Suprapubic skin (tissue), 4 donors: ENCODE measurements at regions not wholly inside any gene's neighbourhood (a gene's known extent, or its start where the extent isn't known, plus 50 kb on each side); places are given as distances from the start of the nearest gene placed in this dataset.

ENCODE experiments used
- DNase-seq, 2 donors: peaks; one replicate each; pipeline ENCODE4 v3.0.0-alpha.2; 2019; ENCODE audit warnings: low spot score in 2 of 2
- H3K27ac ChIP-seq: fragments of 200-600 bp; sonication (generic); one replicate; pipeline ENCODE4 v1.5.1; 2019
- H3K27me3 ChIP-seq: fragments of 200-600 bp; sonication (generic); one replicate; pipeline ENCODE4 v1.5.1; 2019
- H3K36me3 ChIP-seq: fragments of 200-600 bp; sonication (generic); one replicate; pipeline ENCODE4 v1.5.1; 2019
- H3K4me1 ChIP-seq: fragments of 200-600 bp; sonication (generic); one replicate; pipeline ENCODE4 v1.5.1; 2019
- H3K4me3 ChIP-seq: fragments of 200-600 bp; sonication (generic); one replicate; pipeline ENCODE4 v1.5.1; 2019; ENCODE audit warnings: mild to moderate bottlenecking
- H3K9me3 ChIP-seq: fragments of 200-600 bp; sonication (generic); one replicate; pipeline ENCODE4 v1.5.1; 2019
- EP300 ChIP-seq: sonication (generic); formaldehyde crosslinking; IDR thresholded peaks from one replicate; pipeline ENCODE4 v1.6.1; 2017; ENCODE audit warnings: antibody characterized with exemption
- POLR2A ChIP-seq, 2 donors: fragments of 450-650 bp; IDR thresholded peaks; one replicate each; pipeline ENCODE4 v1.6.1; 2017; ENCODE audit warnings: antibody characterized with exemption in 2 of 2, mild to moderate bottlenecking in 2 of 2, moderate library complexity in 2 of 2
- POLR2AphosphoS5 ChIP-seq, 3 donors: sonication (generic); formaldehyde crosslinking; IDR thresholded peaks; one replicate each; pipeline ENCODE4 v1.6.1; 2017; ENCODE audit warnings: antibody characterized with exemption in 3 of 3
- WGBS: methylation state at CpG from one replicate; pipeline ENCODE4 v1.1.5; 2018; 5-methylcytosine and 5-hydroxymethylcytosine counted together
- TF ChIP-seq, protein P1 (sequence below), 2 donors: fragments of 200-600 bp in 1 of 2; fragments of 450-650 bp in 1 of 2; sonication (generic) in 1 of 2; IDR thresholded peaks; one replicate each; pipeline ENCODE4 v1.5.1; 2016 to 2019; ENCODE audit warnings: antibody characterized with exemption in 2 of 2, mild to moderate bottlenecking in 1 of 2, moderate library complexity in 1 of 2

DNA sequence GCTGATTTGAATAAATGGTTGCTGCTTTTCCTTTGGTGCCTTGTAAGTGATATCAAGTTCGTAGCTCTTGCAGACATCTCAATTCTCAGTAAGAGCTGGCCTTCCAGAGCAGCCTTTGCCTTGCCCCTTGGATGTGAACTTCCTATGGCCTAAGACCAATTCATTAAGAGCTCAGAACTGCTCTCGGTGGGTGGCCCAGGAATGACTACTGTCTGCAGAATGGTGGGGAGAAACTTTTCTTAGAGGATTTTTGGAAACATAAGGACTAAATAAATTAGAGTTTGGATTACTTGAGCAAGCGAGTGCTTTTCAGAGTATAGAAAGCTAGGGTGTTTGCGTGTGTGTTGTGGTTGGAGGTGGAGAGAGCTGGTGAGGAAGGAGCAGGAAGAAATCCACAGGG lies 306.4 kb upstream of the TBX3 start:
- no peak overlapping the region for H3K27ac ChIP-seq
- no peak for DNase-seq
- no peak overlapping the region for H3K4me3 ChIP-seq
- H3K9me3 ChIP-seq, result no peaks in the 10 kb centered on the region
- no peaks in the 10 kb centered on the region for H3K4me1 ChIP-seq
- 92% methylated on average over 4 of the region's 4 CpGs for whole genome bisulfite sequencing
- H3K36me3 ChIP-seq, result no peaks in the 10 kb centered on the region
- no peaks in the 10 kb centered on the region for H3K27me3 ChIP-seq
- TF ChIP-seq POLR2AphosphoS5 (IDR thresholded peaks at IDR 0.05) (no peak), POLR2A (IDR thresholded peaks at IDR 0.05) (no peak), EP300 (no peak)
- TF ChIP-seq, protein P1, sequence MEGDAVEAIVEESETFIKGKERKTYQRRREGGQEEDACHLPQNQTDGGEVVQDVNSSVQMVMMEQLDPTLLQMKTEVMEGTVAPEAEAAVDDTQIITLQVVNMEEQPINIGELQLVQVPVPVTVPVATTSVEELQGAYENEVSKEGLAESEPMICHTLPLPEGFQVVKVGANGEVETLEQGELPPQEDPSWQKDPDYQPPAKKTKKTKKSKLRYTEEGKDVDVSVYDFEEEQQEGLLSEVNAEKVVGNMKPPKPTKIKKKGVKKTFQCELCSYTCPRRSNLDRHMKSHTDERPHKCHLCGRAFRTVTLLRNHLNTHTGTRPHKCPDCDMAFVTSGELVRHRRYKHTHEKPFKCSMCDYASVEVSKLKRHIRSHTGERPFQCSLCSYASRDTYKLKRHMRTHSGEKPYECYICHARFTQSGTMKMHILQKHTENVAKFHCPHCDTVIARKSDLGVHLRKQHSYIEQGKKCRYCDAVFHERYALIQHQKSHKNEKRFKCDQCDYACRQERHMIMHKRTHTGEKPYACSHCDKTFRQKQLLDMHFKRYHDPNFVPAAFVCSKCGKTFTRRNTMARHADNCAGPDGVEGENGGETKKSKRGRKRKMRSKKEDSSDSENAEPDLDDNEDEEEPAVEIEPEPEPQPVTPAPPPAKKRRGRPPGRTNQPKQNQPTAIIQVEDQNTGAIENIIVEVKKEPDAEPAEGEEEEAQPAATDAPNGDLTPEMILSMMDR (IDR thresholded peaks at IDR 0.05), result no peak

DNA sequence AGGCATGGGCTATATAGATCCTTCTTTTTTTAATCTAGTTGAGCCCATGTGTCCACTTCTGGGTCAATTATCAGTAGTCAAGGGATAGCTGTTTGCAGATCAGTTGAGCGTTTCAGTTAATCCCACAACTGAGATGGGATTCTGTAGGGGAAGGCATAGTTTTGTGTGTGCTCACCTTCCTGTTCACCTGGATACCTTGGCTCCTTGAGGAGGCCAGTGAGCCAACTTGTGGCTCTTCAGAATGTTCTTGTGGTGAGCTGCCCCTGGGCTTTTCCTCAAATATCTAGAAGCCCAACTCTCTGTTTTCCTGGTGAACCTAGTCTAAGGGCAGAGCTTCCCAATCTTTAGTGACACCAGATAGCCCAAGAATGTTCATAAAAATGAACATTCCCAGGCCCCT lies 302.9 kb upstream of the TBX3 start:
- no peaks in the 10 kb centered on the region for H3K27me3 ChIP-seq
- H3K9me3 ChIP-seq, result no peaks in the 10 kb centered on the region
- WGBS, result 95% methylated on average over 1 of the region's 1 CpG
- H3K27ac ChIP-seq, result no peak overlapping the region
- H3K4me1 ChIP-seq, result no peaks in the 10 kb centered on the region
- TF ChIP-seq POLR2A (IDR thresholded peaks at IDR 0.05) (no peak), POLR2AphosphoS5 (IDR thresholded peaks at IDR 0.05) (no peak), EP300 (no peak)
- TF ChIP-seq, protein P1 (IDR thresholded peaks at IDR 0.05), result no peak
- H3K36me3 ChIP-seq, result no peaks in the 10 kb centered on the region
- DNase-seq, result no peak
- no peak overlapping the region for H3K4me3 ChIP-seq

DNA sequence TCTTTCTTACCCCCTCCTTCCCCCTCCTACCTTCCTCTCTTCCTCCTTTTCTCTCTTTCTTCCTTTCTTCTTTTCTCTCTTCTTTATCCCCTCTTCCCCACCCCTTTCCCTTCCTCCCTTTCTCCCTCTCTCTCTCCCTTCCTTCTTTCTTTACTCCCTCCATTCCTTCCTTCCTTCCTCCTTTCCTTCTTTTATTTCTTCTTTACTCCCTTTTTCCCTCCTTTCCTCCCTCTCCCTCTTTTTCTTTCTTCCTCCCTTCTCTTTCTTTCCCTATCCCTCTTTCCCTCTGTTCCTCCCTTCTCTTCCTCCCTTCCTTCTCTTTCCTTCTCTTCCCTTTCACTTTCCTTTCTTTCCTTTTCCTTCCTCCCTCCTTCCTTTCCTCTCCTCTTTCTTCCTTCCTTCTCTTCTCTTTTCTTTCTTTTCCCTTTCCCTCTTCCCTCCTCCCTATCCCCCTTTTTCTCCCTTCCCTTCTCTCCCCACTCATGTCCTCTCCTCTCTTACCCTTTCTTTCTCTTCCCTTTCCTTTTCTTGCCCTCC lies 302.3 kb upstream of the TBX3 start:
- Histone ChIP-seq H3K36me3 (no peaks in the 10 kb centered on the region), H3K4me3 (no peak overlapping the region), H3K4me1 (no peaks in the 10 kb centered on the region), H3K27me3 (no peaks in the 10 kb centered on the region), H3K27ac (no peak overlapping the region), H3K9me3 (no peaks in the 10 kb centered on the region)
- TF ChIP-seq POLR2AphosphoS5 (IDR thresholded peaks at IDR 0.05) (no peak), POLR2A (IDR thresholded peaks at IDR 0.05) (no peak), EP300 (no peak)
- TF ChIP-seq, protein P1 (IDR thresholded peaks at IDR 0.05), result no peak
- no peak for DNase-seq

DNA sequence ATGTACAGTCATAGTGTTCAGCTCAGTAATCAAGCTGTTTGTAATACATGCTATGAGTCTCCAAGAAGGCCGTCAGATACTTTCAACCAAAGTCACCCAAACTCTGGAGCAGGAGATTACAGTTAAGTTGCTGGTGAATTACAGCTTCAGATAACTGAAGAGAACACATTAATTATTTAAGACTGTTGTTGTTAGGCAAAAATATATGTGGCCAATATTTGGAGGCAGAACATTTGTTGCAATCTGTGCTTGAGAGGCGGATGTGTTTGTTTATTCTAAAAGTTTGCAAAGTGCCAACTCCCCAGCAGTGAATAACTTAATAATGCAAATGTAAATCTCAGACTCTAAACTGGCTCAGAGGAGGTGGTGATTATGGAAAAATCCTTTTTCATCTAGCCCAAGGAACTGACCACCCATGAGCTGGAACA lies 300.7 kb upstream of the TBX3 start:
- H3K4me1 ChIP-seq, result no peaks in the 10 kb centered on the region
- H3K9me3 ChIP-seq, result no peaks in the 10 kb centered on the region
- no peak for TF ChIP-seq POLR2A (IDR thresholded peaks at IDR 0.05)
- TF ChIP-seq, protein P1 (IDR thresholded peaks at IDR 0.05), result no peak
- no peak for TF ChIP-seq EP300
- no peak for TF ChIP-seq POLR2AphosphoS5 (IDR thresholded peaks at IDR 0.05)
- no peak overlapping the region for H3K27ac ChIP-seq
- DNase-seq, result no peak
- no peak overlapping the region for H3K4me3 ChIP-seq
- no peaks in the 10 kb centered on the region for H3K27me3 ChIP-seq
- WGBS, result 80% methylated on average over 2 of the region's 2 CpGs
- H3K36me3 ChIP-seq, result no peaks in the 10 kb centered on the region

DNA sequence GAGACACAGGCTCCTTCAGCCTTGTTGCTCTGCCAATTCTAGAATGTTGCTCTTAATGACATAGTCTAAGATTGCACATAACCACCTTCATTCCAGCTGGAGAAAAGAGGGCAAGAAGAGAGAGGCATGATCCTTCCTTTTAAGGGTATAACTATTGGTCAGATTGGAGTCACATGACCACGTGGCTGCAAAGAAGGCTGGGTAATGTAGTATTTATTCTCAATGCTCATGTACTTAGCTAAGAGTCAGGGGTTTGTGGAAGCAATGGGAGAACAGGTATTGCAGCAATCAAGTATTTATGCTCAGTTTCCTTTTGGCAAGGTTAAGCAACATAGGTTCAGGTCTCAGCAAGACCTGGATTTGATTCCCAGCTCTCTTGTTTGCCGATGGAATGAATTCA lies 298.8 kb upstream of the TBX3 start:
- no peaks in the 10 kb centered on the region for H3K9me3 ChIP-seq

More for the DNA sequence above, 298.8 kb upstream of the TBX3 start:
- no peaks in the 10 kb centered on the region for H3K27me3 ChIP-seq
- H3K4me1 ChIP-seq, result no peaks in the 10 kb centered on the region
- no peak overlapping the region for H3K27ac ChIP-seq
- WGBS, result 59% methylated on average over 2 of the region's 2 CpGs
- TF ChIP-seq POLR2AphosphoS5 (IDR thresholded peaks at IDR 0.05) (no peak), EP300 (no peak), POLR2A (IDR thresholded peaks at IDR 0.05) (no peak)
- TF ChIP-seq, protein P1 (IDR thresholded peaks at IDR 0.05), result no peak
- H3K4me3 ChIP-seq, result no peak overlapping the region
- no peak for DNase-seq
- no peaks in the 10 kb centered on the region for H3K36me3 ChIP-seq
